Ramos (cell line): ENCODE measurements at regions not wholly inside any gene's neighbourhood (a gene's known extent, or its start where the extent isn't known, plus 50 kb on each side); places are given as distances from the start of the nearest gene placed in this dataset.
"Not testable (repeated sequence)": the region's sequence is repeated elsewhere in the genome, so short reads cannot be mapped to it uniquely, and the experiment has no call there.

Source experiments
- in situ Hi-C: fragments of 300-500 bp; cut with MboI; formaldehyde crosslinking; loops from one replicate; pipeline ENCODE4 v1.14.3; 2022; ENCODE audit warnings: low sequenced_read_pairs; ENCODE audit not compliant: unreplicated experiment

- in situ Hi-C loops: no loop called here
Observed at GRCh38 chr14:34059037-34059924, 108.4 kb upstream of the EGLN3 start.

GRCh38 chr14:34058510-34058909, 107.6 kb upstream of the EGLN3 start:
- in situ Hi-C loops: no loop called here

GRCh38 chr14:34056046-34056445, 105.2 kb upstream of the EGLN3 start:
- in situ Hi-C loops: no loop called here

- in situ Hi-C loops: no loop called here
Observed at GRCh38 chr14:34055157-34055950, 104.5 kb upstream of the EGLN3 start.

GRCh38 chr14:34053666-34054065, 102.8 kb upstream of the EGLN3 start:
- in situ Hi-C loops: no loop called here

GRCh38 chr14:34052658-34053014, 101.8 kb upstream of the EGLN3 start:
- in situ Hi-C loops: no loop called here

GRCh38 chr14:34051966-34052657, 101.2 kb upstream of the EGLN3 start:
- in situ Hi-C loops: no loop called here

- in situ Hi-C loops: no loop called here
Observed at GRCh38 chr14:34050606-34051005, 99.7 kb upstream of the EGLN3 start.

- in situ Hi-C loops: no loop called here
Observed at GRCh38 chr14:34049790-34050189, 98.9 kb upstream of the EGLN3 start.

- in situ Hi-C loops: not testable (repeated sequence)
Observed at GRCh38 chr14:34049187-34049586, 98.3 kb upstream of the EGLN3 start.

GRCh38 chr14:34046799-34047520, 96.1 kb upstream of the EGLN3 start:
- in situ Hi-C loops: no loop called here

- in situ Hi-C loops: no loop called here
Observed at GRCh38 chr14:34044666-34045306, 93.9 kb upstream of the EGLN3 start.

- in situ Hi-C loops: no loop called here
Observed at GRCh38 chr14:34044373-34044637, 93.4 kb upstream of the EGLN3 start.

GRCh38 chr14:34043627-34044372, 92.9 kb upstream of the EGLN3 start:
- in situ Hi-C loops: no loop called here

- in situ Hi-C loops: no loop called here
Observed at GRCh38 chr14:34041220-34041619, 90.3 kb upstream of the EGLN3 start.

GRCh38 chr14:34040766-34041165, 89.9 kb upstream of the EGLN3 start:
- in situ Hi-C loops: no loop called here

GRCh38 chr14:34039428-34040047, 88.7 kb upstream of the EGLN3 start:
- in situ Hi-C loops: no loop called here

GRCh38 chr14:34038358-34039057, 87.6 kb upstream of the EGLN3 start:
- in situ Hi-C loops: no loop called here
